ENCODE measurements at regions not wholly inside any gene's neighbourhood (a gene's known extent, or its start where the extent isn't known, plus 50 kb on each side); places are given as distances from the start of the nearest gene placed in this dataset.

- no peak for DNase-seq (ENCODE audit: low read depth in 2 of 2)
Measured at GRCh38 chr5:67272453-67273130, 76.0 kb upstream of the CD180 start.

GRCh38 chr5:67268231-67269021, 71.8 kb upstream of the CD180 start:
- DNase-seq (ENCODE audit: low read depth in 2 of 2), result no peak

GRCh38 chr5:67267512-67268216, 71.1 kb upstream of the CD180 start:
- no peak for DNase-seq (ENCODE audit: low read depth in 2 of 2)

GRCh38 chr5:67266654-67267350, 70.2 kb upstream of the CD180 start:
- DNase-seq (ENCODE audit: low read depth in 2 of 2), result no peak

- DNase-seq (ENCODE audit: low read depth in 2 of 2), result no peak
Measured at GRCh38 chr5:67265951-67266350, 69.4 kb upstream of the CD180 start.

- no peak for DNase-seq (ENCODE audit: low read depth in 2 of 2)
Measured at GRCh38 chr5:67263656-67264408, 67.2 kb upstream of the CD180 start.

- no peak for DNase-seq (ENCODE audit: low read depth in 2 of 2)
Measured at GRCh38 chr5:67262956-67263355, 66.4 kb upstream of the CD180 start.

GRCh38 chr5:67262206-67262605, 65.6 kb upstream of the CD180 start:
- DNase-seq (ENCODE audit: low read depth in 2 of 2), result no peak

- no peak for DNase-seq (ENCODE audit: low read depth in 2 of 2)
Measured at GRCh38 chr5:67259548-67260215, 63.1 kb upstream of the CD180 start.

- no peak for DNase-seq (ENCODE audit: low read depth in 2 of 2)
Measured at GRCh38 chr5:67257500-67257899, 60.9 kb upstream of the CD180 start.

- DNase-seq (ENCODE audit: low read depth in 2 of 2), result no peak
Measured at GRCh38 chr5:67257077-67257476, 60.5 kb upstream of the CD180 start.

GRCh38 chr5:67255881-67256280, 59.3 kb upstream of the CD180 start:
- DNase-seq (ENCODE audit: low read depth in 2 of 2), result no peak

GRCh38 chr5:67253911-67254310, 57.3 kb upstream of the CD180 start:
- no peak for DNase-seq (ENCODE audit: low read depth in 2 of 2)

GRCh38 chr5:67249590-67249895, 52.9 kb upstream of the CD180 start:
- no peak for DNase-seq (ENCODE audit: low read depth in 2 of 2)

- DNase-seq (ENCODE audit: low read depth in 2 of 2), result no peak
Measured at GRCh38 chr5:67248703-67249589, 52.3 kb upstream of the CD180 start.

- no peak for DNase-seq (ENCODE audit: low read depth in 2 of 2)
Measured at GRCh38 chr5:67246546-67247268, 50.1 kb upstream of the CD180 start.

Measured in stimulated activated CD8-positive, alpha-beta memory T cell treated with anti-CD3 and anti-CD28 coated beads, Interleukin-15, amount 100 ng/mL, for 48 hours (primary cell).